GM12878 (cell line): ENCODE measurements at regions not wholly inside any gene's neighbourhood (a gene's known extent, or its start where the extent isn't known, plus 50 kb on each side); places are given as distances from the start of the nearest gene placed in this dataset.

Experiments used
- ATAC-seq: fragments of 200-7000 bp; cut with Tn5 transposase; 3 replicates; pipeline ENCODE4 v1.9.1; 2020; ENCODE audit warnings: mild to moderate bottlenecking, moderate library complexity
- BruUV-seq: library from RNA; stranded (reverse); fragments of 400-500 nt; replicated peaks from 2 replicates; lab custom pipeline; 2021; lab: Mats Ljungman, UMichigan
- CTCF ChIA-PET: fragments of 300-600 bp; sonication (Branson Sonifier 250); formaldehyde crosslinking; extraction: SDS; loops from one replicate; lab custom pipeline; 2021; ENCODE audit warnings: inconsistent platforms; lab: Yijun Ruan, JAX
- POLR2A ChIA-PET: fragments of 350-600 bp; formaldehyde crosslinking; extraction: SDS; loops from one replicate; lab custom pipeline; 2021; ENCODE audit warnings: inconsistent platforms; lab: Charles Lee
- RAD21 ChIA-PET: fragments of 300-600 bp; sonication (Branson Sonifier 250); formaldehyde crosslinking; loops from one replicate; lab custom pipeline; 2023; ENCODE audit warnings: antibody characterized with exemption; ENCODE audit not compliant: unreplicated experiment; lab: Charles Lee
- SMC1A ChIA-PET: fragments of 300-600 bp; sonication (Branson Sonifier 250); formaldehyde crosslinking; loops from one replicate; lab custom pipeline; 2023; ENCODE audit not compliant: unreplicated experiment, uncharacterized antibody; lab: Charles Lee
- DNase-seq: peaks from one replicate; pipeline ENCODE4 v3.0.0-alpha.2; 2011; ENCODE audit warnings: low read depth, low spot score
- FAIRE-seq: peaks from 3 replicates; lab custom pipeline; 2011; peaks lifted over from hg19 to GRCh38; lab: Jason Lieb, UNC
- H2AFZ ChIP-seq: 2 replicates; pipeline ENCODE4 v1.6.0; 2011; ENCODE audit warnings: low read depth, low read length, control low read depth; ENCODE audit not compliant: control insufficient read depth
- H3K27ac ChIP-seq: 2 replicates; pipeline ENCODE4 v1.5.1; 2011; ENCODE audit warnings: control low read depth; ENCODE audit not compliant: control insufficient read depth, insufficient read depth
- H3K27me3 ChIP-seq, 2 experiments: replicated peaks in 1 of 2; 2 replicates each; pipeline versions ENCODE4 v1.6.0 to v1.6.1; 2011; ENCODE audit warnings: low read length in 1 of 2; ENCODE audit not compliant: control insufficient read depth in 2 of 2, insufficient read depth in 2 of 2
- H3K36me3 ChIP-seq, 2 experiments: 2 replicates each; pipeline ENCODE4 v1.5.1; 2011; ENCODE audit warnings: low read length in 1 of 2; ENCODE audit not compliant: control insufficient read depth in 2 of 2, insufficient read depth in 2 of 2
- H3K4me1 ChIP-seq: 2 replicates; pipeline ENCODE4 v1.6.1; 2011; ENCODE audit warnings: mild to moderate bottlenecking, low read length, moderate library complexity, mixed read lengths; ENCODE audit not compliant: control insufficient read depth, insufficient read depth
- H3K4me2 ChIP-seq: 2 replicates; pipeline ENCODE4 v1.6.0; 2011; ENCODE audit warnings: control low read depth; ENCODE audit not compliant: control insufficient read depth, insufficient read depth
- H3K4me3 ChIP-seq: fragments of 200-600 bp; sonication (generic); 2 replicates; pipeline ENCODE4 v1.5.1; 2016
- H3K79me2 ChIP-seq: 2 replicates; pipeline ENCODE4 v1.6.0; 2011; ENCODE audit warnings: low read length; ENCODE audit not compliant: control insufficient read depth, insufficient read depth
- H3K9ac ChIP-seq: 2 replicates; pipeline ENCODE4 v1.8.0; 2011; ENCODE audit warnings: low read length, control low read depth, mixed read lengths; ENCODE audit not compliant: control insufficient read depth, insufficient read depth
- H3K9me3 ChIP-seq: replicated peaks from 3 replicates; pipeline ENCODE4 v1.5.1; 2011; ENCODE audit warnings: mild to moderate bottlenecking, low read length; ENCODE audit not compliant: control insufficient read depth, insufficient read depth
- H4K20me1 ChIP-seq: 2 replicates; pipeline ENCODE4 v1.6.0; 2011; ENCODE audit not compliant: control insufficient read depth, insufficient read depth
- CEBPB ChIP-seq, 2 experiments: fragments of 150-350 bp in 1 of 2; IDR thresholded peaks; 2 replicates each; pipeline ENCODE4 v1.6.1; 2012 to 2014; ENCODE audit warnings: low read depth in 2 of 2, low read length in 2 of 2, borderline replicate concordance in 1 of 2, inconsistent platforms in 1 of 2
- CTCF ChIP-seq, 3 experiments: IDR thresholded peaks in 2 of 3; conservative IDR thresholded peaks in 1 of 3; 2 replicates each; pipeline ENCODE4 v1.5.1; 2011; ENCODE audit warnings: low read depth in 3 of 3, low read length in 3 of 3, mild to moderate bottlenecking in 3 of 3, control low read depth in 2 of 3, moderate library complexity in 2 of 3, inconsistent platforms in 1 of 3, mixed read lengths in 1 of 3; ENCODE audit not compliant: control insufficient read depth in 2 of 3, insufficient read depth in 1 of 3; ENCODE audit errors: extremely low read depth in 1 of 3
- E4F1 ChIP-seq: fragments of 450-650 bp; IDR thresholded peaks from 2 replicates; pipeline ENCODE4 v1.6.1; 2018; ENCODE audit warnings: borderline replicate concordance, mild to moderate bottlenecking; ENCODE audit not compliant: partially characterized antibody
- EZH2 ChIP-seq: IDR thresholded peaks from 2 replicates; pipeline ENCODE4 v1.6.1; 2012; ENCODE audit warnings: low read depth, mild to moderate bottlenecking, control low read depth, inconsistent platforms, low read length, borderline replicate concordance; ENCODE audit not compliant: control insufficient read depth
- HDAC6 ChIP-seq: fragments of 200-600 bp; sonication (generic); IDR thresholded peaks from one replicate; pipeline ENCODE4 v1.8.0; 2017; ENCODE audit warnings: antibody characterized with exemption; ENCODE audit not compliant: unreplicated experiment
- JUNB ChIP-seq: IDR thresholded peaks from 2 replicates; pipeline ENCODE4 v1.6.1; 2016; ENCODE audit warnings: antibody characterized with exemption, mild to moderate bottlenecking
- MAX ChIP-seq: IDR thresholded peaks from 2 replicates; pipeline ENCODE4 v1.6.1; 2012; ENCODE audit warnings: low read depth, low read length, improper control_type of control experiment
- MXI1 ChIP-seq: fragments of 150-350 bp; IDR thresholded peaks from 2 replicates; pipeline ENCODE4 v1.6.1; 2011; ENCODE audit warnings: low read depth, mild to moderate bottlenecking, inconsistent platforms, low read length, improper control_type of control experiment
- POU2F2 ChIP-seq: IDR thresholded peaks from 3 replicates; pipeline ENCODE4 v1.6.1; 2011; ENCODE audit warnings: low read depth, mild to moderate bottlenecking, low read length, borderline replicate concordance
- RUNX3 ChIP-seq: IDR thresholded peaks from 2 replicates; pipeline ENCODE4 v1.6.1; 2012; ENCODE audit warnings: low read length, inconsistent platforms
- TCF7 ChIP-seq: IDR thresholded peaks from 2 replicates; pipeline ENCODE4 v1.6.1; 2014; ENCODE audit warnings: antibody characterized with exemption, borderline replicate concordance
- ZBTB40 ChIP-seq: fragments of 450-650 bp; IDR thresholded peaks from 2 replicates; pipeline ENCODE4 v1.6.1; 2016; ENCODE audit warnings: mild to moderate bottlenecking, moderate library complexity, borderline replicate concordance
- ZNF384 ChIP-seq: IDR thresholded peaks from 2 replicates; pipeline ENCODE4 v1.6.1; 2012; ENCODE audit warnings: low read depth, mild to moderate bottlenecking, low read length, improper control_type of control experiment, borderline replicate concordance
- WGBS: methylation state at CpG from one replicate; pipeline ENCODE4 v1.1.6; 2016; ENCODE audit warnings: low lambda C conversion rate; ENCODE audit not compliant: insufficient replicate concordance, insufficient coverage; ENCODE audit errors: missing lambda C conversion rate; 5-methylcytosine and 5-hydroxymethylcytosine counted together
- in situ Hi-C: fragments of 300-500 bp; cut with MboI; formaldehyde crosslinking; loops from 9 replicates; pipeline ENCODE4 v1.14.3; 2018; ENCODE audit warnings: mixed read lengths
- intact Hi-C: fragments of 100-400 bp; cut with micrococcal nuclease; formaldehyde crosslinking; loops from one replicate; pipeline ENCODE4 v1.14.2; 2022; ENCODE audit not compliant: unreplicated experiment

- TF ChIP-seq POU2F2 (no peak), E4F1 (no peak)
Measured at GRCh38 chr21:16073586-16073985, 343.8 kb downstream of the USP25 start (continued).

GRCh38 chr21:16074950-16075489, 345.2 kb downstream of the USP25 start:
- Histone ChIP-seq H2AFZ (no peak overlapping the region), H3K4me3 (no peak overlapping the region), H3K79me2 (no peaks in the 10 kb centered on the region), H3K9me3 (no peaks in the 10 kb centered on the region), H4K20me1 (no peaks in the 10 kb centered on the region), H3K36me3 (no peaks in the 10 kb centered on the region), H3K27ac (no peak overlapping the region), H3K4me2 (no peak overlapping the region), H3K9ac (no peak overlapping the region), H3K27me3 (no peaks in the 10 kb centered on the region), H3K4me1 (no peaks in the 10 kb centered on the region)
- in situ Hi-C loops: no loop called here
- no TSS peak for BruUV-seq
- SMC1A ChIA-PET: no interaction called here
- no peak for FAIRE-seq
- RAD21 ChIA-PET: no interaction called here
- no peak for ATAC-seq
- intact Hi-C loops: no loop called here
- POLR2A ChIA-PET: no interaction called here
- DNase-seq: no peak
- 9% methylated on average over 3 of the region's 3 CpGs for WGBS
- CTCF ChIA-PET: interaction anchor here (1.5 kb wide), 1 partner anchor 9 kb away, joined by 4 read pairs; no protein-coding TSS in a partner anchor
- no peak for TF ChIP-seq ZBTB40
- no peak for TF ChIP-seq CEBPB (IDR thresholded peaks at IDR 0.05; ENCODE audit: borderline replicate concordance in 1 of 2, low read depth in 2 of 2, low read length in 2 of 2)
- TF ChIP-seq RUNX3: no peak
- no peak for TF ChIP-seq ZNF384
- TF ChIP-seq HDAC6: no peak
- no peak for TF ChIP-seq MXI1
- TF ChIP-seq EZH2: no peak
- TF ChIP-seq TCF7: no peak
- no peak for TF ChIP-seq MAX
- TF ChIP-seq CTCF (IDR thresholded peaks at IDR 0.05 in 2 of 3, conservative IDR thresholded peaks at IDR 0.05 in 1 of 3; ENCODE audit: control insufficient read depth in 2 of 3, extremely low read depth in 1 of 3, insufficient read depth in 1 of 3, low read depth in 3 of 3, low read length in 3 of 3): no peak
- TF ChIP-seq JUNB: no peak
